HG03139 (cell line): ENCODE measurements at regions not wholly inside any gene's neighbourhood (a gene's known extent, or its start where the extent isn't known, plus 50 kb on each side); places are given as distances from the start of the nearest gene placed in this dataset.

Experiments
- ATAC-seq: cut with Tn5 transposase; IDR thresholded peaks from one replicate; pipeline ENCODE4 v1.9.1; 2021; ENCODE audit not compliant: unreplicated experiment

- no peak for ATAC-seq
Measured at GRCh38 chr12:116654226-116654743, 83.6 kb downstream of the SPRING1 start.

GRCh38 chr12:116651089-116651488 is 86.8 kb downstream of the SPRING1 start:
- no peak for ATAC-seq

GRCh38 chr12:116650585-116651087 is 87.2 kb downstream of the SPRING1 start:
- no peak for ATAC-seq

- ATAC-seq, result no peak
Measured at GRCh38 chr12:116650062-116650461, 87.8 kb downstream of the SPRING1 start.

GRCh38 chr12:116647813-116648212 is 88.6 kb downstream of the MAP1LC3B2 start:
- no peak for ATAC-seq

GRCh38 chr12:116646901-116647300 is 87.7 kb downstream of the MAP1LC3B2 start:
- ATAC-seq, result no peak

GRCh38 chr12:116644806-116645205 is 85.6 kb downstream of the MAP1LC3B2 start:
- no peak for ATAC-seq

- no peak for ATAC-seq
Measured at GRCh38 chr12:116642683-116643082, 83.5 kb downstream of the MAP1LC3B2 start.

- no peak for ATAC-seq
Measured at GRCh38 chr12:116642106-116642505, 82.9 kb downstream of the MAP1LC3B2 start.

- no peak for ATAC-seq
Measured at GRCh38 chr12:116640281-116640680, 81.1 kb downstream of the MAP1LC3B2 start.

GRCh38 chr12:116639765-116640164 is 80.6 kb downstream of the MAP1LC3B2 start:
- ATAC-seq, result no peak

GRCh38 chr12:116638376-116638775 is 79.2 kb downstream of the MAP1LC3B2 start:
- ATAC-seq, result no peak

GRCh38 chr12:116637589-116638150 is 78.5 kb downstream of the MAP1LC3B2 start:
- ATAC-seq, result no peak

- no peak for ATAC-seq
Measured at GRCh38 chr12:116636608-116637519, 77.7 kb downstream of the MAP1LC3B2 start.

- ATAC-seq, result no peak
Measured at GRCh38 chr12:116635487-116635886, 76.3 kb downstream of the MAP1LC3B2 start.

GRCh38 chr12:116633476-116633875 is 74.3 kb downstream of the MAP1LC3B2 start:
- ATAC-seq, result no peak

GRCh38 chr12:116631619-116632018 is 72.4 kb downstream of the MAP1LC3B2 start:
- no peak for ATAC-seq

- no peak for ATAC-seq
Measured at GRCh38 chr12:116630762-116631161, 71.6 kb downstream of the MAP1LC3B2 start.

GRCh38 chr12:116629480-116629879 is 70.3 kb downstream of the MAP1LC3B2 start:
- no peak for ATAC-seq

- ATAC-seq, result no peak
Measured at GRCh38 chr12:116628989-116629388, 69.8 kb downstream of the MAP1LC3B2 start.

- ATAC-seq, result no peak
Measured at GRCh38 chr12:116628450-116628793, 69.2 kb downstream of the MAP1LC3B2 start.
